ENCODE measurements at regions not wholly inside any gene's neighbourhood (a gene's known extent, or its start where the extent isn't known, plus 50 kb on each side); places are given as distances from the start of the nearest gene placed in this dataset.

DNA sequence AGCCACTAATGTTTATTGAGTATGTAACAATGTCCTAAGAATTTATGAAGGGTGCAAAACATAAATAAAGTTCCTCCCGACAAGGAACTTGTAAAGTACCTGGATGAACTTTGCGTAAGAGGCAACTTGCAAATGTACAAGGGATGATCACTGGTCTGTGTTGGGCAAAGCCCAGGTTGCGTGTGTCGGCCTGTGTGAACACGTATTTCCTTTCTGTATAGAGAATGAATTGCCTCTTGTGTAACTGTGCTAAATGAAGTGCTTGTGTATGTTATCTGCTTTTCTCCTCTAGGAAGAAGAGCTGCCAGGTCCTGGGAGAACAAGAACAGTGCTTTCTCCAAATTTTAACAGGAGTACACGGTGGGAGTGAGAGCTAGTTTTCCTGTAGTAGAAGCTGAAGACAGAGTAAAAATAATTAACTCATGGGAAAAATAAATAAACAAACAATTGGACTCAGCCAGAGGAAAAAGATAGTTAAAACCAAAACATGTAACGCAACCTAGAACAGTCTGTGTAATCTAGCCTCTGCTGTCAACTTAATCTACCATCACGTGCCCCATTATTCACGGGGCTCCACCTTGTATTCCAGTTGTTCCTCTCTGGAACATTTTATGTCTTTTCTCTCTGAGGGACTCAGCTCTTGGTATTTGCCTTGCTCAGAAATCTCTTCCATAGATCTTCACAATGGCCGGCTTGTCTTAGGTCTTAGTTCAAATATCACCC, 83.7 kb upstream of the RASGRP1 start:
- Histone ChIP-seq H3K27me3 (no peaks in the 10 kb centered on the region), H3K4me3 (no peak overlapping the region), H3K36me3 (no peaks in the 10 kb centered on the region), H3K4me1 (no peaks in the 10 kb centered on the region), H3K9me3 (no peaks in the 10 kb centered on the region), H3K27ac (no peak overlapping the region)
- no peak for DNase-seq
- TF ChIP-seq, protein P1, sequence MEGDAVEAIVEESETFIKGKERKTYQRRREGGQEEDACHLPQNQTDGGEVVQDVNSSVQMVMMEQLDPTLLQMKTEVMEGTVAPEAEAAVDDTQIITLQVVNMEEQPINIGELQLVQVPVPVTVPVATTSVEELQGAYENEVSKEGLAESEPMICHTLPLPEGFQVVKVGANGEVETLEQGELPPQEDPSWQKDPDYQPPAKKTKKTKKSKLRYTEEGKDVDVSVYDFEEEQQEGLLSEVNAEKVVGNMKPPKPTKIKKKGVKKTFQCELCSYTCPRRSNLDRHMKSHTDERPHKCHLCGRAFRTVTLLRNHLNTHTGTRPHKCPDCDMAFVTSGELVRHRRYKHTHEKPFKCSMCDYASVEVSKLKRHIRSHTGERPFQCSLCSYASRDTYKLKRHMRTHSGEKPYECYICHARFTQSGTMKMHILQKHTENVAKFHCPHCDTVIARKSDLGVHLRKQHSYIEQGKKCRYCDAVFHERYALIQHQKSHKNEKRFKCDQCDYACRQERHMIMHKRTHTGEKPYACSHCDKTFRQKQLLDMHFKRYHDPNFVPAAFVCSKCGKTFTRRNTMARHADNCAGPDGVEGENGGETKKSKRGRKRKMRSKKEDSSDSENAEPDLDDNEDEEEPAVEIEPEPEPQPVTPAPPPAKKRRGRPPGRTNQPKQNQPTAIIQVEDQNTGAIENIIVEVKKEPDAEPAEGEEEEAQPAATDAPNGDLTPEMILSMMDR (IDR thresholded peaks at IDR 0.05 in 4 of 5, conservative IDR thresholded peaks at IDR 0.05 in 1 of 5) = no peak
- TF ChIP-seq POLR2A (IDR thresholded peaks at IDR 0.05) = no peak
- in situ Hi-C loops (cut with MboI; ENCODE audit: low sequenced_read_pairs in 4 of 4) (no loop called here), intact Hi-C loops (cut with DNase I; ENCODE audit: low total_unique reads) (no loop called here)
- ATAC-seq = no peak

DNA sequence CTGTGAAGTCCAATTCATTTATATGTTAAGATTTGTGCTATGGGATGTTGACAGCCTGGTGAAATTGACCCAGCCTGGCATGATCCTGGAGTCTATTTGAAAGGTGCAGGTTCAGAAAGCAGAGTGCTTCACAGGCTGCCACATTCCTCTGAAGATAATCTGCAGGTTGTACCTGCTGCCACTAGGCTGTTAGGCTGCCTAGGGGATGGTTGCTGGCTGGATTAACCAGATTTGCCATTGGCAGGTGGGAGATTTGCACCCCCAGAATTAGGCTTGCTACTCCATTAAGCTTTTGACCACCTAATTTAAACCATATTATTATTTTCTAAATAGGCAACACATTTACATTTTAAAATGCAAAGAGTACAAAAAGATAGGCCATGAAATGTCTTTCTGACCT, 85.8 kb upstream of the RASGRP1 start:
- TF ChIP-seq, protein P1 (IDR thresholded peaks at IDR 0.05 in 4 of 5, conservative IDR thresholded peaks at IDR 0.05 in 1 of 5) = no peak
- TF ChIP-seq POLR2A (IDR thresholded peaks at IDR 0.05) = no peak

DNA sequence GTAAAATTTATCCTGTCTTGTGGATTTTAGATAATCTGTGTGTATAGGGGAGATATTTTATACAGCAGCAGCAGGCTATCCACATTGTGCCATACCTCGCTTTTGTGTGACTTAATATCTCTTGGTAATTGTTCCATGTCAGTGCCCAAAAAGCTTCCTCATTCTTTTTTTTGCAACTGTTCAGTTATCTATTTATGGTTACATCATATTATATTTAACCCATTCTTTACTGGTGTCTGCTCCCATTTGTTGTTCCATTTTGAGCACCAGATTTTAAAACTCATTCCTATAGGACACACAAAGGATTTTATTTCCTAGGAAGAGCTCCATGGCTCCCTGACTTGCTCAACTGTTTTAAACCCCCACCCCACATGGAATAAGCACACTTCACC, 86.3 kb upstream of the RASGRP1 start:
- ATAC-seq (no peak), DNase-seq (no peak)
- no peak overlapping the region for H3K4me3 ChIP-seq
- intact Hi-C loops (cut with DNase I; ENCODE audit: low total_unique reads) = no loop called here
- no peaks in the 10 kb centered on the region for H3K27me3 ChIP-seq
- no peaks in the 10 kb centered on the region for H3K9me3 ChIP-seq
- no peaks in the 10 kb centered on the region for H3K4me1 ChIP-seq
- TF ChIP-seq, protein P1 (IDR thresholded peaks at IDR 0.05 in 4 of 5, conservative IDR thresholded peaks at IDR 0.05 in 1 of 5) = no peak
- TF ChIP-seq POLR2A (IDR thresholded peaks at IDR 0.05) = no peak
- in situ Hi-C loops (cut with MboI; ENCODE audit: low sequenced_read_pairs in 4 of 4) = no loop called here
- no peak overlapping the region for H3K27ac ChIP-seq
- no peaks in the 10 kb centered on the region for H3K36me3 ChIP-seq

More for the DNA sequence above, 85.8 kb upstream of the RASGRP1 start:
- Histone ChIP-seq H3K36me3 (no peaks in the 10 kb centered on the region), H3K27ac (no peak overlapping the region), H3K9me3 (no peaks in the 10 kb centered on the region), H3K27me3 (no peaks in the 10 kb centered on the region), H3K4me1 (no peaks in the 10 kb centered on the region), H3K4me3 (no peak overlapping the region)
- DNase-seq (no peak), ATAC-seq (no peak)
- intact Hi-C loops (cut with DNase I; ENCODE audit: low total_unique reads) (no loop called here), in situ Hi-C loops (cut with MboI; ENCODE audit: low sequenced_read_pairs in 4 of 4) (no loop called here)

DNA sequence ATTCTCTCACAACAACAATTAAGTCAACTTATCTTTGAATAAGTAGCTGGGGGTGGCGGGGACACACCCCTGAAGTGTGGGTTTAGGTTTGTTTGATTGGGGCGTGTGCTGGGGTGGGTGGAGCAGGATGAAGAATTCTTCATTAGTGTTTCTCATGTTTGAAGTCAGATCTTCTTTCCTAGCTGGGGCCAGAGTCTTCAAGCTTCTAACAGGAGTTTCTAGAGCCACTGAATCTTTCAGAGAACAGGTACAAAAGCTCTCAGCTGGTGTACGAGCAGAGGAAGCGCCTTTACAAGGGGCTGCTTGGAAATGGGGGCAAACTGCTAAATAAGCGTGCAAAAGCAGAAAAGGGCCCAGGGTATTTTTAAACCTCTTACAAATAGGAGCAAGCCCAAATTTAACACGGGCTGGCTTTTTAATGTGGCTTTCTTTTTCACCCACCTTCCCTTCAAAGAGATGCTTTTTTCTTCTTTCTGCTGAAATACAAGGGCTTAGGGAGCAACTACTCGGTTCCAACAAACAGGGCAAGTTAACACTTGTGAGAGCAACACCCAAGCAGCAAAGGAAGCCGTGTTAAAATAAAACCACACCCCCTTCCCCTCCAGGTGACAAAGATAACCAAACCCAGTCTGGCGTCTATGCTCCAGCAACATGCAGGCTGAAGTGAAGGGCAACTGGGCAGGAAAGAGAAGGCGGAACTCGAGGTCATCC, 86.9 kb upstream of the RASGRP1 start:
- in situ Hi-C loops (cut with MboI; ENCODE audit: low sequenced_read_pairs in 4 of 4) = no loop called here
- no peak overlapping the region for H3K27ac ChIP-seq

More for the DNA sequence above, 86.9 kb upstream of the RASGRP1 start:
- Histone ChIP-seq H3K4me3 (no peak overlapping the region), H3K9me3 (no peaks in the 10 kb centered on the region), H3K4me1 (no peaks in the 10 kb centered on the region), H3K36me3 (no peaks in the 10 kb centered on the region), H3K27me3 (no peaks in the 10 kb centered on the region)
- intact Hi-C loops (cut with DNase I; ENCODE audit: low total_unique reads) = no loop called here
- DNase-seq (no peak), ATAC-seq (no peak)
- TF ChIP-seq, protein P1 (IDR thresholded peaks at IDR 0.05 in 4 of 5, conservative IDR thresholded peaks at IDR 0.05 in 1 of 5) = no peak
- no peak for TF ChIP-seq POLR2A (IDR thresholded peaks at IDR 0.05)
